H1 (cell line): ENCODE measurements at regions not wholly inside any gene's neighbourhood (a gene's known extent, or its start where the extent isn't known, plus 50 kb on each side); places are given as distances from the start of the nearest gene placed in this dataset.
A peak's percentile ranks its signal among the peaks of the same experiment; 100 is the strongest.

Experiments used
- CTCF ChIA-PET: fragments of 300-600 bp; sonication (Branson Sonifier 250); formaldehyde crosslinking; loops from one replicate; lab custom pipeline; 2021; ENCODE audit not compliant: partially characterized antibody; lab: Charles Lee
- POLR2A ChIA-PET: fragments of 300-600 bp; sonication (Branson Sonifier 250); formaldehyde crosslinking; loops from one replicate; lab custom pipeline; 2021; ENCODE audit warnings: inconsistent platforms; ENCODE audit not compliant: partially characterized antibody; lab: Charles Lee
- DNase-seq, 2 experiments: peaks; one replicate each; pipeline versions ENCODE4 v3.0.0 to v3.0.0-alpha.2; 2010 to 2022; ENCODE audit warnings: low spot score in 2 of 2, low read depth in 1 of 2, mixed read lengths in 1 of 2
- FAIRE-seq: peaks from 2 replicates; lab custom pipeline; 2011; peaks lifted over from hg19 to GRCh38; lab: Jason Lieb, UNC
- H2AFZ ChIP-seq: 2 replicates; pipeline ENCODE4 v1.8.1; 2012; ENCODE audit warnings: low read length, inconsistent platforms
- H2AK5ac ChIP-seq: 2 replicates; pipeline ENCODE4 v1.6.1; 2013; ENCODE audit warnings: low read depth, low read length
- H2BK120ac ChIP-seq: replicated peaks from 2 replicates; pipeline ENCODE3; 2013; ENCODE audit warnings: low read depth, low read length, inconsistent platforms
- H2BK12ac ChIP-seq: 2 replicates; pipeline ENCODE4 v1.6.1; 2013; ENCODE audit warnings: low read depth, low read length
- H2BK15ac ChIP-seq: 2 replicates; pipeline ENCODE4 v1.6.1; 2013; ENCODE audit warnings: low read length
- H2BK20ac ChIP-seq: 2 replicates; pipeline ENCODE4 v1.6.1; 2013; ENCODE audit warnings: low read length
- H2BK5ac ChIP-seq: 2 replicates; pipeline ENCODE4 v1.6.1; 2013; ENCODE audit warnings: low read depth, low read length
- H3K14ac ChIP-seq: 2 replicates; pipeline ENCODE4 v1.6.1; 2013; ENCODE audit warnings: inconsistent platforms; ENCODE audit not compliant: insufficient read length
- H3K18ac ChIP-seq: 2 replicates; pipeline ENCODE4 v1.6.1; 2013; ENCODE audit warnings: low read length; ENCODE audit errors: extremely low read depth
- H3K23ac ChIP-seq: 2 replicates; pipeline ENCODE4 v1.6.1; 2013; ENCODE audit warnings: inconsistent platforms; ENCODE audit not compliant: insufficient read length
- H3K23me2 ChIP-seq: 2 replicates; pipeline ENCODE4 v1.6.1; 2013; ENCODE audit warnings: low read depth, low read length
- H3K27ac ChIP-seq: 2 replicates; pipeline ENCODE4 v1.6.1; 2011; ENCODE audit warnings: low read depth, low read length, inconsistent platforms
- H3K27me3 ChIP-seq, 4 experiments: replicated peaks in 1 of 4; 1 replicate in 1 of 4; 2 replicates in 3 of 4; pipeline versions ENCODE4 v1.6.1 to v1.8.1; 2011 to 2013; ENCODE audit warnings: low read length in 3 of 4, mild to moderate bottlenecking in 3 of 4, inconsistent platforms in 2 of 4, mixed read lengths in 2 of 4, moderate library complexity in 1 of 4; ENCODE audit not compliant: control insufficient read depth in 3 of 4, insufficient read depth in 3 of 4; ENCODE audit errors: extremely low read depth in 1 of 4
- H3K36me3 ChIP-seq, 4 experiments: 2 replicates each; pipeline versions ENCODE4 v1.6.1 to v1.8.1; 2011 to 2013; ENCODE audit warnings: mild to moderate bottlenecking in 4 of 4, low read length in 3 of 4, moderate library complexity in 2 of 4, control low read depth in 1 of 4, inconsistent platforms in 1 of 4; ENCODE audit not compliant: insufficient read depth in 4 of 4, control insufficient read depth in 2 of 4
- H3K4ac ChIP-seq: replicated peaks from 2 replicates; pipeline ENCODE3; 2013; ENCODE audit warnings: low read length, low read depth, mixed read lengths, inconsistent platforms; ENCODE audit not compliant: insufficient read length
- H3K4me1 ChIP-seq, 4 experiments: replicated peaks in 1 of 4; 1 replicate in 1 of 4; 2 replicates in 3 of 4; pipeline versions ENCODE4 v1.6.1 to v1.8.1; 2011 to 2013; ENCODE audit warnings: low read length in 3 of 4, inconsistent platforms in 2 of 4, mixed read lengths in 1 of 4; ENCODE audit not compliant: insufficient read depth in 4 of 4, control insufficient read depth in 3 of 4
- H3K4me2 ChIP-seq, 2 experiments: 2 replicates each; pipeline versions ENCODE4 v1.6.1 to v1.8.1; 2011 to 2013; ENCODE audit warnings: low read depth in 2 of 2, low read length in 2 of 2, control low read depth in 1 of 2, inconsistent platforms in 1 of 2, mild to moderate bottlenecking in 1 of 2; ENCODE audit not compliant: insufficient read depth in 1 of 2
- H3K4me3 ChIP-seq, 4 experiments: fragments of 200-600, 300-600 bp in 1 of 4; sonication (generic), shearing (Covaris generic), sonication (Bioruptor Twin) in 1 of 4; 2 replicates each; pipeline versions ENCODE4 v1.5.1 to v1.8.1; 2011 to 2016; ENCODE audit warnings: low read length in 4 of 4, low read depth in 3 of 4, control low read depth in 2 of 4, inconsistent platforms in 2 of 4, mild to moderate bottlenecking in 2 of 4, mixed read lengths in 1 of 4, moderate library complexity in 1 of 4; ENCODE audit not compliant: insufficient read depth in 2 of 4; ENCODE audit errors: extremely low read depth in 1 of 4
- H3K56ac ChIP-seq: replicated peaks from 2 replicates; pipeline ENCODE3; 2013; ENCODE audit warnings: low read depth, mild to moderate bottlenecking, mixed read lengths, low read length, inconsistent platforms; ENCODE audit not compliant: insufficient read length
- H3K79me1 ChIP-seq: 2 replicates; pipeline ENCODE4 v1.6.1; 2013; ENCODE audit warnings: low read depth, low read length, control low read depth
- H3K79me2 ChIP-seq, 2 experiments: 2 replicates each; pipeline versions ENCODE4 v1.6.1 to v1.8.1; 2012 to 2013; ENCODE audit warnings: low read length in 2 of 2, mild to moderate bottlenecking in 2 of 2, inconsistent platforms in 1 of 2; ENCODE audit not compliant: insufficient read depth in 2 of 2, control insufficient read depth in 1 of 2
- H3K9ac ChIP-seq, 4 experiments: replicated peaks in 1 of 4; 1 replicate in 1 of 4; 2 replicates in 3 of 4; pipeline versions ENCODE4 v1.6.1 to v1.8.1; 2011 to 2013; ENCODE audit warnings: low read depth in 3 of 4, low read length in 3 of 4, control low read depth in 2 of 4, mild to moderate bottlenecking in 2 of 4, moderate library complexity in 2 of 4, inconsistent platforms in 1 of 4; ENCODE audit errors: extremely low read depth in 1 of 4
- H3K9me3 ChIP-seq, 2 experiments: 2 replicates each; pipeline versions ENCODE4 v1.6.1 to v1.8.1; 2012 to 2013; ENCODE audit warnings: mild to moderate bottlenecking in 2 of 2, moderate library complexity in 2 of 2, control low read depth in 1 of 2, inconsistent platforms in 1 of 2, low read depth in 1 of 2, low read length in 1 of 2, mixed read lengths in 1 of 2; ENCODE audit not compliant: insufficient read depth in 2 of 2
- H4K20me1 ChIP-seq, 2 experiments: replicated peaks in 1 of 2; 2 replicates each; pipeline versions ENCODE3 to v1.8.1; 2011 to 2013; ENCODE audit warnings: inconsistent platforms in 2 of 2, low read length in 2 of 2, mild to moderate bottlenecking in 1 of 2; ENCODE audit not compliant: insufficient read depth in 2 of 2, control insufficient read depth in 1 of 2
- H4K5ac ChIP-seq: 2 replicates; pipeline ENCODE4 v1.6.1; 2013; ENCODE audit warnings: low read length, low read depth, mixed read lengths, inconsistent platforms; ENCODE audit not compliant: insufficient read length
- H4K8ac ChIP-seq: 2 replicates; pipeline ENCODE4 v1.8.0; 2013; ENCODE audit warnings: mild to moderate bottlenecking, moderate library complexity, low read length, inconsistent platforms; ENCODE audit not compliant: insufficient read depth; ENCODE audit errors: extremely low read depth
- H4K91ac ChIP-seq: replicated peaks from 2 replicates; pipeline ENCODE3; 2013; ENCODE audit warnings: low read length, mixed read lengths, inconsistent platforms; ENCODE audit not compliant: insufficient read length
- ASH2L ChIP-seq: fragments of 200-600, 300-600 bp; sonication (generic); IDR thresholded peaks from one replicate; pipeline ENCODE4 v1.7.1; 2017; ENCODE audit warnings: low read length
- CEBPB ChIP-seq: IDR thresholded peaks from 2 replicates; pipeline ENCODE4 v1.6.1; 2012; ENCODE audit warnings: low read depth, low read length
- TBP ChIP-seq: IDR thresholded peaks from 2 replicates; pipeline ENCODE4 v1.6.1; 2011; ENCODE audit warnings: low read depth, low read length, improper control_type of control experiment
- WGBS, 2 experiments: shearing (Covaris generic) in 1 of 2; methylation state at CpG; one replicate each; pipeline versions ENCODE4 v1.1.6 to v1.1.7; 2013 to 2015; ENCODE audit warnings: low lambda C conversion rate in 2 of 2, mixed read lengths in 2 of 2, inconsistent platforms in 1 of 2, low coverage in 1 of 2, missing lambda C conversion rate in 1 of 2; ENCODE audit not compliant: insufficient replicate concordance in 2 of 2, insufficient coverage in 1 of 2, insufficient read length in 1 of 2; ENCODE audit errors: extremely low coverage in 1 of 2, missing lambda C conversion rate in 1 of 2; 5-methylcytosine and 5-hydroxymethylcytosine counted together
- TF ChIP-seq, protein P1 (sequence below): IDR thresholded peaks from 2 replicates; pipeline ENCODE4 v1.6.1; 2011; ENCODE audit warnings: low read depth, mild to moderate bottlenecking, low read length; ENCODE audit not compliant: insufficient read depth

DNA sequence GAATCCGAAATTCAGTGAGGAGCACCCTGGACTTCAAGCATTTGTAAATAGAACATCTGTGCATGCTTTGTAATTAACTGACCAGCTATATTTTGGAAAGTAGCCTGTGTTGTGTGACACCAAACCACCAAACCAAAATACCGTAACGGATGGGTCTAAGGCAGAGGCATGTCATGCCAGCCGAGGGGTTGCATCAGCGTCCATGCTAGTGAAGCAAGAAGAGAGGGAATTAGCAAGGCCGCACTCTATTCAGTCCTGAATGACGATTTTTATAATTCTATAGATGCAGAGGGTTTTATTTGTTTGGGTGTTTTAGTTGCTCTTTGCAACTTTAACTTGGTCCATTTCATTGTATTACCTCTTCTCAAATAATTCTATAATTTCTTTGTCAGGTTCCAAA lies 116.8 kb upstream of the SMYD2 start:
- no peak overlapping the region for H3K4ac ChIP-seq
- H2AK5ac ChIP-seq: no peak overlapping the region
- TF ChIP-seq ASH2L (no peak), CEBPB (peak; percentile 81), TBP (no peak)
- TF ChIP-seq, protein P1, sequence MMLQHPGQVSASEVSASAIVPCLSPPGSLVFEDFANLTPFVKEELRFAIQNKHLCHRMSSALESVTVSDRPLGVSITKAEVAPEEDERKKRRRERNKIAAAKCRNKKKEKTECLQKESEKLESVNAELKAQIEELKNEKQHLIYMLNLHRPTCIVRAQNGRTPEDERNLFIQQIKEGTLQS: peak; percentile 50; the same call in 1 of the 2 replicates
- H2BK5ac ChIP-seq: no peak overlapping the region
- no peaks in the 10 kb centered on the region for H3K23me2 ChIP-seq
- no peak overlapping the region for H3K9ac ChIP-seq
- H2BK120ac ChIP-seq: no peak overlapping the region
- no peak overlapping the region for H3K14ac ChIP-seq
- H3K4me3 ChIP-seq: no peak overlapping the region
- H3K27ac ChIP-seq: no peak overlapping the region
- H3K79me1 ChIP-seq: no peaks in the 10 kb centered on the region
- no peaks in the 10 kb centered on the region for H3K4me1 ChIP-seq
- ChIA-PET POLR2A (interaction anchor here (0.7 kb wide), 1 partner anchor 176 kb away, joined by 4 read pairs; the partner anchor contains the start of gene PROX1), CTCF (interaction anchor here (0.6 to 0.9 kb wide), 2 partner anchors 98 to 1045 kb away, joined by 3 to 4 read pairs; no protein-coding TSS in a partner anchor)
- peak overlapping the region; percentile 68; the same call in 1 of the 2 replicates for H2AFZ ChIP-seq
- H4K91ac ChIP-seq: no peak overlapping the region
- H2BK20ac ChIP-seq: no peak overlapping the region
- H4K5ac ChIP-seq: no peak overlapping the region
- no peak overlapping the region for H3K4me2 ChIP-seq
- H3K79me2 ChIP-seq: no peaks in the 10 kb centered on the region
- no peak overlapping the region for H3K18ac ChIP-seq
- H4K8ac ChIP-seq: no peak overlapping the region; the same call in 1 of the 2 replicates
- no peaks in the 10 kb centered on the region for H3K36me3 ChIP-seq
- H3K9me3 ChIP-seq: no peaks in the 10 kb centered on the region
- peak; percentile 48 for FAIRE-seq
- no peaks in the 10 kb centered on the region for H4K20me1 ChIP-seq
- H2BK15ac ChIP-seq: no peak overlapping the region; the same call in 1 of the 2 replicates
- H3K27me3 ChIP-seq: no peaks in the 10 kb centered on the region
- no peak for DNase-seq
- H3K23ac ChIP-seq: no peak overlapping the region
- WGBS, 2 experiments: 79% methylated on average over 7 of the region's 7 CpGs; no CpG with 5 or more reads in 1 of the 2 experiments
- no peak overlapping the region for H2BK12ac ChIP-seq
- no peak overlapping the region for H3K56ac ChIP-seq
